HCT116 (cell line): ENCODE measurements at regions not wholly inside any gene's neighbourhood (a gene's known extent, or its start where the extent isn't known, plus 50 kb on each side); places are given as distances from the start of the nearest gene placed in this dataset.

ENCODE experiments used
- EZH2 ChIP-seq: fragments of 200-600 bp; sonication (generic); IDR thresholded peaks from 2 replicates; pipeline ENCODE4 v1.6.1; 2017; ENCODE audit warnings: antibody characterized with exemption, mixed run types
- EZH2phosphoT487 ChIP-seq: fragments of 200-600 bp; IDR thresholded peaks from 2 replicates; pipeline ENCODE4 v1.6.1; 2018; ENCODE audit warnings: antibody characterized with exemption, borderline replicate concordance
- JUND ChIP-seq: IDR thresholded peaks from 2 replicates; pipeline ENCODE4 v1.6.1; 2012
- POLR2A ChIP-seq: IDR thresholded peaks from 2 replicates; pipeline ENCODE4 v1.7.0; 2011; ENCODE audit warnings: borderline replicate concordance; ENCODE audit not compliant: insufficient read depth, insufficient read length; ENCODE audit errors: extremely low read depth
- POLR2AphosphoS5 ChIP-seq: IDR thresholded peaks from 2 replicates; pipeline ENCODE4 v1.6.1; 2011; ENCODE audit warnings: mild to moderate bottlenecking, low read depth, low read length, moderate library complexity
- SIN3A ChIP-seq: IDR thresholded peaks from 2 replicates; pipeline ENCODE4 v1.6.1; 2012; ENCODE audit warnings: low read depth
- ZFX ChIP-seq: fragments of 450-650 bp; IDR thresholded peaks from 2 replicates; pipeline ENCODE4 v1.6.1; 2017
- ZNF274 ChIP-seq: fragments of 200-500 bp; sonication (Bioruptor generic); IDR thresholded peaks from 2 replicates; pipeline ENCODE4 v1.6.1; 2014; ENCODE audit warnings: mild to moderate bottlenecking, low read depth, low read length, inconsistent platforms
- TF ChIP-seq, protein P1 (sequence below), 3 experiments: fragments of 200-600 bp in 1 of 3; sonication (generic) in 1 of 3; IDR thresholded peaks in 2 of 3; conservative IDR thresholded peaks in 1 of 3; 2 replicates each; pipeline ENCODE4 v1.5.1; 2012 to 2017; ENCODE audit warnings: low read depth in 2 of 3, low read length in 2 of 3, antibody characterized with exemption in 1 of 3, borderline replicate concordance in 1 of 3, control low read depth in 1 of 3, mild to moderate bottlenecking in 1 of 3, mixed read lengths in 1 of 3, mixed run types in 1 of 3, moderate library complexity in 1 of 3; ENCODE audit not compliant: insufficient read depth in 1 of 3

DNA sequence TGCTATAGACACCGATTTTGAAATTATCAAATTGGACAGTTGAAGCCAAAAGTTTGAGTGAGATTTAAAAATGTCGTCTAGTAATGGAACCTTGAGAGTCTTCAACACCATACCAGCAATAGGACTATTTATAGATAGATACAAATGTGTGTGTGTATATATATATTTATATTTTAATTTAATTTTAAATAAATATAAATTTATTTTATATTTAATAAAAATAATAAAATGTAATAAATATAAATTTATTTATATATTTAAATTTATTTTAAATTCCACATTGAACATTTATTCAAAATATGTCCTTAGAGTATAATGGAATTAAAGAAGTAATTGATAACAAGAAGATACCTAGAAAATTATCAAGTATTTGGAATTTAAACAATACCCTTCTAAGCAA is 221.9 kb upstream of the CXXC4 start:
- TF ChIP-seq ZFX (no peak), EZH2 (no peak), POLR2AphosphoS5 (no peak), SIN3A (no peak), JUND (no peak), ZNF274 (no peak), EZH2phosphoT487 (no peak), POLR2A (no peak)
- TF ChIP-seq, protein P1, sequence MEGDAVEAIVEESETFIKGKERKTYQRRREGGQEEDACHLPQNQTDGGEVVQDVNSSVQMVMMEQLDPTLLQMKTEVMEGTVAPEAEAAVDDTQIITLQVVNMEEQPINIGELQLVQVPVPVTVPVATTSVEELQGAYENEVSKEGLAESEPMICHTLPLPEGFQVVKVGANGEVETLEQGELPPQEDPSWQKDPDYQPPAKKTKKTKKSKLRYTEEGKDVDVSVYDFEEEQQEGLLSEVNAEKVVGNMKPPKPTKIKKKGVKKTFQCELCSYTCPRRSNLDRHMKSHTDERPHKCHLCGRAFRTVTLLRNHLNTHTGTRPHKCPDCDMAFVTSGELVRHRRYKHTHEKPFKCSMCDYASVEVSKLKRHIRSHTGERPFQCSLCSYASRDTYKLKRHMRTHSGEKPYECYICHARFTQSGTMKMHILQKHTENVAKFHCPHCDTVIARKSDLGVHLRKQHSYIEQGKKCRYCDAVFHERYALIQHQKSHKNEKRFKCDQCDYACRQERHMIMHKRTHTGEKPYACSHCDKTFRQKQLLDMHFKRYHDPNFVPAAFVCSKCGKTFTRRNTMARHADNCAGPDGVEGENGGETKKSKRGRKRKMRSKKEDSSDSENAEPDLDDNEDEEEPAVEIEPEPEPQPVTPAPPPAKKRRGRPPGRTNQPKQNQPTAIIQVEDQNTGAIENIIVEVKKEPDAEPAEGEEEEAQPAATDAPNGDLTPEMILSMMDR (IDR thresholded peaks at IDR 0.05 in 2 of 3, conservative IDR thresholded peaks at IDR 0.05 in 1 of 3; ENCODE audit: borderline replicate concordance in 1 of 3, insufficient read depth in 1 of 3, low read depth in 2 of 3, low read length in 2 of 3), result no peak
